A549 (cell line): ENCODE measurements at regions not wholly inside any gene's neighbourhood (a gene's known extent, or its start where the extent isn't known, plus 50 kb on each side); places are given as distances from the start of the nearest gene placed in this dataset.
A peak's percentile ranks its signal among the peaks of the same experiment; 100 is the strongest.

Source experiments
- ATAC-seq, 2 experiments: fragments of 200-7000 bp in 1 of 2; fragments of >200 bp in 1 of 2; cut with Nextera tagmentation in 1 of 2; cut with Tn5 transposase in 1 of 2; 3 replicates each; pipeline versions ENCODE4 v1.8.0 to v1.9.1; 2018 to 2020; ENCODE audit warnings: mild to moderate bottlenecking in 1 of 2, moderate library complexity in 1 of 2
- CTCF ChIA-PET: fragments of 300-600 bp; sonication (Branson Sonifier 250); formaldehyde crosslinking; extraction: SDS; loops from one replicate; lab custom pipeline; 2021; ENCODE audit warnings: antibody characterized with exemption, inconsistent platforms; lab: Yijun Ruan, JAX
- POLR2A ChIA-PET: fragments of 350-600 bp; formaldehyde crosslinking; extraction: SDS; loops from one replicate; lab custom pipeline; 2021; ENCODE audit warnings: antibody characterized with exemption, inconsistent platforms; lab: Yijun Ruan, JAX
- DNase-seq, 2 experiments: peaks; one replicate each; pipeline versions ENCODE4 v3.0.0 to v3.0.0-alpha.2; 2011 to 2016; ENCODE audit warnings: low read depth in 1 of 2, low spot score in 1 of 2
- FAIRE-seq: peaks from 2 replicates; lab custom pipeline; 2011; peaks lifted over from hg19 to GRCh38; lab: Jason Lieb, UNC
- H3K27ac ChIP-seq, 2 experiments: fragments of >200 bp; sonication (Bioruptor Twin); formaldehyde crosslinking; 3 replicates each; pipeline ENCODE4 v1.5.1; 2016 to 2017
- H3K4me1 ChIP-seq: fragments of >200 bp; sonication (Bioruptor Twin); formaldehyde crosslinking; 3 replicates; pipeline ENCODE4 v1.6.1; 2016
- H3K4me2 ChIP-seq: fragments of >200 bp; sonication (Bioruptor Twin); formaldehyde crosslinking; 3 replicates; pipeline ENCODE4 v1.6.1; 2016
- H3K4me3 ChIP-seq: fragments of >200 bp; sonication (Bioruptor Twin); formaldehyde crosslinking; 3 replicates; pipeline ENCODE4 v1.5.1; 2016
- H3K9me3 ChIP-seq: fragments of >200 bp; sonication (Bioruptor Twin); formaldehyde crosslinking; 3 replicates; pipeline ENCODE4 v1.6.1; 2016
- CBX8 ChIP-seq: fragments of 200-600 bp; sonication (generic); IDR thresholded peaks from 2 replicates; pipeline ENCODE4 v1.6.1; 2016
- EP300 ChIP-seq, 2 experiments: fragments of >200 bp; sonication (Bioruptor Twin); formaldehyde crosslinking; IDR thresholded peaks; 2 replicates in 1 of 2; 3 replicates in 1 of 2; pipeline ENCODE4 v1.6.1; 2016 to 2017
- ESRRA ChIP-seq: fragments of 150-350 bp; IDR thresholded peaks from 2 replicates; pipeline ENCODE4 v1.6.1; 2014; ENCODE audit warnings: mild to moderate bottlenecking, low read length, borderline replicate concordance
- GATA3 ChIP-seq: IDR thresholded peaks from 2 replicates; pipeline ENCODE4 v1.6.1; 2012; ENCODE audit warnings: borderline replicate concordance
- HEYL ChIP-seq: fragments of 250-450 bp; sonication (Bioruptor Pico); IDR thresholded peaks from 2 replicates; pipeline ENCODE4 v1.8.0; 2021; ENCODE audit warnings: mild to moderate bottlenecking, moderate library complexity
- HOXA7 ChIP-seq: fragments of 250-450 bp; sonication (Bioruptor Pico); IDR thresholded peaks from 2 replicates; pipeline ENCODE4 v1.5.0; 2020; ENCODE audit warnings: mild to moderate bottlenecking, moderate library complexity
- HOXB13 ChIP-seq: fragments of 250-450 bp; sonication (Bioruptor Pico); IDR thresholded peaks from 2 replicates; pipeline ENCODE4 v1.5.0; 2020; ENCODE audit warnings: low read depth, mild to moderate bottlenecking, moderate library complexity
- MAFK ChIP-seq: fragments of 450-650 bp; IDR thresholded peaks from 2 replicates; pipeline ENCODE4 v1.6.1; 2014; ENCODE audit not compliant: partially characterized antibody
- NPAS2 ChIP-seq: fragments of 250-450 bp; sonication (Bioruptor Pico); IDR thresholded peaks from 2 replicates; pipeline ENCODE4 v1.8.0; 2022; ENCODE audit warnings: mild to moderate bottlenecking, moderate library complexity, borderline replicate concordance
- NR3C1 ChIP-seq: fragments of >200 bp; sonication (Bioruptor Twin); formaldehyde crosslinking; IDR thresholded peaks from 3 replicates; pipeline ENCODE4 v1.6.1; 2017
- POLR2AphosphoS2 ChIP-seq: conservative IDR thresholded peaks from 2 replicates; pipeline ENCODE4 v1.6.1; 2012; ENCODE audit warnings: low read length, improper control_type of control experiment, inconsistent platforms
- RAD21 ChIP-seq, 2 experiments: fragments of >200 bp in 1 of 2; sonication (Bioruptor Twin) in 1 of 2; formaldehyde crosslinking in 1 of 2; IDR thresholded peaks in 1 of 2; conservative IDR thresholded peaks in 1 of 2; 2 replicates in 1 of 2; 3 replicates in 1 of 2; pipeline ENCODE4 v1.6.1; 2012 to 2018; ENCODE audit warnings: inconsistent platforms in 1 of 2
- RARB ChIP-seq: fragments of 250-450 bp; sonication (Bioruptor Pico); IDR thresholded peaks from 2 replicates; pipeline ENCODE4 v1.8.0; 2021; ENCODE audit warnings: mild to moderate bottlenecking, moderate library complexity
- SMC3 ChIP-seq: fragments of >200 bp; sonication (Bioruptor Twin); formaldehyde crosslinking; IDR thresholded peaks from 3 replicates; pipeline ENCODE4 v1.6.1; 2018; ENCODE audit warnings: inconsistent platforms
- ZNF302 ChIP-seq: fragments of 250-450 bp; sonication (Bioruptor Pico); IDR thresholded peaks from 2 replicates; pipeline ENCODE4 v1.9.0; 2021; ENCODE audit warnings: inconsistent platforms, mild to moderate bottlenecking, moderate library complexity
- WGBS: methylation state at CpG from one replicate; pipeline ENCODE4 v1.1.6; 2017; ENCODE audit errors: missing lambda C conversion rate; 5-methylcytosine and 5-hydroxymethylcytosine counted together
- TF ChIP-seq, protein P1 (sequence below): IDR thresholded peaks from 2 replicates; pipeline ENCODE4 v1.6.1; 2012
- TF ChIP-seq, protein P2 (sequence below): IDR thresholded peaks from 2 replicates; pipeline ENCODE4 v1.6.1; 2012
- TF ChIP-seq, protein P3 (sequence below): fragments of >200 bp; sonication (Bioruptor Twin); formaldehyde crosslinking; IDR thresholded peaks from 3 replicates; pipeline ENCODE4 v1.6.1; 2016

DNA sequence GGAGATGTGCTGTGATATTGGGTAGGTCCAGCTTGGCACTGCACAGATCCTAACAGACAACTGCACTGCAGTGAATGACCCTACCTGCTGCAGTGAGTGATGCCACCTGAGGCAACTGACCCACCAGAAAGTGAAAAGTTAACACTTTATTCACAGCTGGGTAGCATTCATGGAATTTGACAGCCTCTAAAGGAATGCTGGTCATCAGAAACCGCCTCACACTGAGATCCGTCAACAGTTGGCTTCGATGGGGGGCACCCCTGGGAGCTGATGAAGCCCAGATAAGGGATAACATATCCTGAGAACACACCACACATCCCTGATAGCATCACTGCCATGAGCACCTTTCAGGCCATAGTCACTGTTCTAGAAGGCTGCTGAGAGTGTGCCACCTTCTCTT, 272.4 kb upstream of the CRY1 start (continued):
- TF ChIP-seq, protein P1, sequence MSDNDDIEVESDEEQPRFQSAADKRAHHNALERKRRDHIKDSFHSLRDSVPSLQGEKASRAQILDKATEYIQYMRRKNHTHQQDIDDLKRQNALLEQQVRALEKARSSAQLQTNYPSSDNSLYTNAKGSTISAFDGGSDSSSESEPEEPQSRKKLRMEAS, result no peak
- TF ChIP-seq ESRRA, result no peak
- TF ChIP-seq, protein P2, sequence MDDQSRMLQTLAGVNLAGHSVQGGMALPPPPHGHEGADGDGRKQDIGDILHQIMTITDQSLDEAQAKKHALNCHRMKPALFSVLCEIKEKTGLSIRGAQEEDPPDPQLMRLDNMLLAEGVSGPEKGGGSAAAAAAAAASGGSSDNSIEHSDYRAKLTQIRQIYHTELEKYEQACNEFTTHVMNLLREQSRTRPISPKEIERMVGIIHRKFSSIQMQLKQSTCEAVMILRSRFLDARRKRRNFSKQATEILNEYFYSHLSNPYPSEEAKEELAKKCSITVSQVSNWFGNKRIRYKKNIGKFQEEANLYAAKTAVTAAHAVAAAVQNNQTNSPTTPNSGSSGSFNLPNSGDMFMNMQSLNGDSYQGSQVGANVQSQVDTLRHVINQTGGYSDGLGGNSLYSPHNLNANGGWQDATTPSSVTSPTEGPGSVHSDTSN, result no peak

DNA sequence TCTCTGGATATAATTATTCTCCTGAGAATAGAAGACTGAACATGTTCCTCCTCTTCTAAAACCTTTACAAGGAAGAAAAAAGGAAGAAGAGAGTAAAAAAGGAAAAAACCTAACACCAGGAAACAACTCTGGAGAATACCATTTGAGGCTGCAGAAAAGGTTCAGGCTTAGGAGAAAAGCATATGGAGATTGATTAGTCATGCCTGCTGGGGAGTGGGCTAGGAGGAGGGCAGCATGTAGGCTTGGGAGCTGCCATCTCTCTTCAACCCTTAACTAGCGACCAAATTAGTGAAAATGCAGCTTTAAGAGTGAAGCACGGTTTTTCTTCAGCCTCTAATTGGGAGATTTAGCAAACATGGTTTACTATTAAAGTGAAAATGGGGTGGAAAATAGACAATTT, 273.0 kb upstream of the CRY1 start:
- no peak for FAIRE-seq

DNA sequence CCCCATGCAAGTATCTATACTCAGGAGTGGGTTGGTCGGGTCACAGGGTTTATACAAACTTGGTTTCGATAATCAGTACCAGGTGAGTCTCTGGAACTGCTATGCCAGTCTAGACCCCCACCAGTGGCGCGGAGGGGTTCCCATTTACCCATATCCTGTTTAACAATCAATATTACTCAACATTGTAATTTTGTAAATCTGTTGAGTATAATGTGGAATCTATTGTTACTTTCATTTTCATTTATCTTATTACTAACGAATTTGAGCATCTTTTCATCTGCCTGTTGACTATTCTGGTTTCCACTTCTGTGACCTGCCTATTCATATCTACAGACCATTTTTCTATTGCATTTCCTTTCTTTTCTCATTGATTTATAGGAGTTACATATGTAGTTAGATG, 275.2 kb upstream of the CRY1 start:
- Histone ChIP-seq H3K4me2 (peak overlapping the region; percentile 44), H3K9me3 (no peaks in the 10 kb centered on the region), H3K4me3 (no peak overlapping the region), H3K27ac (no peak overlapping the region; a peak in 1 of 6 replicates), H3K4me1 (peaks cover 74% of the 10 kb centered on the region)
- TF ChIP-seq ESRRA, result no peak
- TF ChIP-seq NR3C1, result no peak
- no peak for TF ChIP-seq NPAS2
- no peak for TF ChIP-seq HOXB13 (CRISPR knock-in tag)
- TF ChIP-seq POLR2AphosphoS2, result no peak
- TF ChIP-seq, protein P3, sequence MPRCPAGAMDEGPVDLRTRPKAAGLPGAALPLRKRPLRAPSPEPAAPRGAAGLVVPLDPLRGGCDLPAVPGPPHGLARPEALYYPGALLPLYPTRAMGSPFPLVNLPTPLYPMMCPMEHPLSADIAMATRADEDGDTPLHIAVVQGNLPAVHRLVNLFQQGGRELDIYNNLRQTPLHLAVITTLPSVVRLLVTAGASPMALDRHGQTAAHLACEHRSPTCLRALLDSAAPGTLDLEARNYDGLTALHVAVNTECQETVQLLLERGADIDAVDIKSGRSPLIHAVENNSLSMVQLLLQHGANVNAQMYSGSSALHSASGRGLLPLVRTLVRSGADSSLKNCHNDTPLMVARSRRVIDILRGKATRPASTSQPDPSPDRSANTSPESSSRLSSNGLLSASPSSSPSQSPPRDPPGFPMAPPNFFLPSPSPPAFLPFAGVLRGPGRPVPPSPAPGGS, result no peak
- TF ChIP-seq ZNF302 (CRISPR knock-in tag), result no peak
- TF ChIP-seq EP300 (IDR thresholded peaks at IDR 0.05), result no peak
- no peak for TF ChIP-seq SMC3
- DNase-seq (no peak), FAIRE-seq (no peak), ATAC-seq (no peak)
- WGBS, result 74% methylated on average over 5 of the region's 5 CpGs
- ChIA-PET POLR2A (no interaction called here), CTCF (no interaction called here)

More for the DNA sequence above, 273.0 kb upstream of the CRY1 start:
- Histone ChIP-seq H3K27ac (peak overlapping the region; percentile 3 to 64; a peak in 3 of 6 replicates), H3K4me1 (peaks cover 65% of the 10 kb centered on the region), H3K4me3 (no peak overlapping the region)
- WGBS, result 84% methylated on average over 2 of the region's 2 CpGs
- no peak for TF ChIP-seq RARB
- TF ChIP-seq GATA3, result no peak
- no peak for TF ChIP-seq RAD21 (conservative IDR thresholded peaks at IDR 0.05 in 1 of 2, IDR thresholded peaks at IDR 0.05 in 1 of 2)
- TF ChIP-seq, all 56 proteins: peak for 0
- no peak for ATAC-seq
- H3K4me2 ChIP-seq, result peak overlapping the region; percentile 10; the same call in 1 of the 3 replicates
- no peak for DNase-seq
- CTCF ChIA-PET, result interaction anchor here (1.2 to 1.5 kb wide), 2 partner anchors 36 to 38 kb away, joined by 3 read pairs; no protein-coding TSS in a partner anchor
- POLR2A ChIA-PET, result no interaction called here
- H3K9me3 ChIP-seq, result no peaks in the 10 kb centered on the region

DNA sequence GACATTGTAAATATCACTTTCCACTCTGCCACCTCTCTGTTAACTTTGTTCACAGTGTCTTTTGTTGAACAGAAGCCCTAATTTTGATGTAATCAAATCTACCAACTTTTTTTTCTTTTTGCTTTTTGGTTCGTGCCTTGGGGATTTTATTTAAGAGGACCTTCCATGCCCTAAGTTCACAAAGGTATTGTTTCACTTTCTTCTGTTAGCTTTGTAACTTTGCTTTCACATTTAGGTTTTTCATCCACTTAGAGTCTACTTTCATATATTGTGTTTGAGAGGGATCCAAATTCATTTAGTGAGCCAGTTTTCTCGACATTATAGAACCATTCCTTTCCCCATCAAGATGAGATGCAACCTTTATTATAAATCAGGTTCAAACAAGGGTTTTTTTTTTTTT, 275.7 kb upstream of the CRY1 start:
- FAIRE-seq (no peak), DNase-seq (no peak), ATAC-seq (no peak)
- no peak overlapping the region for H3K4me3 ChIP-seq
- POLR2A ChIA-PET, result no interaction called here
- H3K4me1 ChIP-seq, result peaks cover 74% of the 10 kb centered on the region
- TF ChIP-seq HOXA7, result no peak
- TF ChIP-seq MAFK, result no peak
- no peak for TF ChIP-seq RAD21 (conservative IDR thresholded peaks at IDR 0.05 in 1 of 2, IDR thresholded peaks at IDR 0.05 in 1 of 2)
- no peak for TF ChIP-seq CBX8
- TF ChIP-seq HEYL, result no peak
- H3K27ac ChIP-seq, result peak overlapping the region in 1 of 2 experiments; percentile 7; a peak in 1 of 6 replicates
- peak overlapping the region; percentile 44 for H3K4me2 ChIP-seq
- no peaks in the 10 kb centered on the region for H3K9me3 ChIP-seq
- CTCF ChIA-PET, result no interaction called here
- 52% methylated on average over 2 of the region's 2 CpGs for WGBS
